H1 (cell line): ENCODE measurements at regions not wholly inside any gene's neighbourhood (a gene's known extent, or its start where the extent isn't known, plus 50 kb on each side); places are given as distances from the start of the nearest gene placed in this dataset.

ENCODE experiments used
- CTCF ChIA-PET: fragments of 300-600 bp; sonication (Branson Sonifier 250); formaldehyde crosslinking; loops from one replicate; lab custom pipeline; 2021; ENCODE audit not compliant: partially characterized antibody; lab: Charles Lee
- POLR2A ChIA-PET: fragments of 300-600 bp; sonication (Branson Sonifier 250); formaldehyde crosslinking; loops from one replicate; lab custom pipeline; 2021; ENCODE audit warnings: inconsistent platforms; ENCODE audit not compliant: partially characterized antibody; lab: Charles Lee
- DNase-seq, 2 experiments: peaks; one replicate each; pipeline versions ENCODE4 v3.0.0 to v3.0.0-alpha.2; 2010 to 2022; ENCODE audit warnings: low spot score in 2 of 2, low read depth in 1 of 2, mixed read lengths in 1 of 2
- FAIRE-seq: peaks from 2 replicates; lab custom pipeline; 2011; peaks lifted over from hg19 to GRCh38; lab: Jason Lieb, UNC
- H2AFZ ChIP-seq: 2 replicates; pipeline ENCODE4 v1.8.1; 2012; ENCODE audit warnings: low read length, inconsistent platforms
- H2AK5ac ChIP-seq: 2 replicates; pipeline ENCODE4 v1.6.1; 2013; ENCODE audit warnings: low read depth, low read length
- H2BK120ac ChIP-seq: replicated peaks from 2 replicates; pipeline ENCODE3; 2013; ENCODE audit warnings: low read depth, low read length, inconsistent platforms
- H2BK12ac ChIP-seq: 2 replicates; pipeline ENCODE4 v1.6.1; 2013; ENCODE audit warnings: low read depth, low read length
- H2BK15ac ChIP-seq: 2 replicates; pipeline ENCODE4 v1.6.1; 2013; ENCODE audit warnings: low read length
- H2BK20ac ChIP-seq: 2 replicates; pipeline ENCODE4 v1.6.1; 2013; ENCODE audit warnings: low read length
- H2BK5ac ChIP-seq: 2 replicates; pipeline ENCODE4 v1.6.1; 2013; ENCODE audit warnings: low read depth, low read length
- H3K14ac ChIP-seq: 2 replicates; pipeline ENCODE4 v1.6.1; 2013; ENCODE audit warnings: inconsistent platforms; ENCODE audit not compliant: insufficient read length
- H3K18ac ChIP-seq: 2 replicates; pipeline ENCODE4 v1.6.1; 2013; ENCODE audit warnings: low read length; ENCODE audit errors: extremely low read depth
- H3K23ac ChIP-seq: 2 replicates; pipeline ENCODE4 v1.6.1; 2013; ENCODE audit warnings: inconsistent platforms; ENCODE audit not compliant: insufficient read length
- H3K23me2 ChIP-seq: 2 replicates; pipeline ENCODE4 v1.6.1; 2013; ENCODE audit warnings: low read depth, low read length
- H3K27ac ChIP-seq: 2 replicates; pipeline ENCODE4 v1.6.1; 2011; ENCODE audit warnings: low read depth, low read length, inconsistent platforms
- H3K27me3 ChIP-seq, 4 experiments: replicated peaks in 1 of 4; 1 replicate in 1 of 4; 2 replicates in 3 of 4; pipeline versions ENCODE4 v1.6.1 to v1.8.1; 2011 to 2013; ENCODE audit warnings: low read length in 3 of 4, mild to moderate bottlenecking in 3 of 4, inconsistent platforms in 2 of 4, mixed read lengths in 2 of 4, moderate library complexity in 1 of 4; ENCODE audit not compliant: control insufficient read depth in 3 of 4, insufficient read depth in 3 of 4; ENCODE audit errors: extremely low read depth in 1 of 4
- H3K36me3 ChIP-seq, 4 experiments: 2 replicates each; pipeline versions ENCODE4 v1.6.1 to v1.8.1; 2011 to 2013; ENCODE audit warnings: mild to moderate bottlenecking in 4 of 4, low read length in 3 of 4, moderate library complexity in 2 of 4, control low read depth in 1 of 4, inconsistent platforms in 1 of 4; ENCODE audit not compliant: insufficient read depth in 4 of 4, control insufficient read depth in 2 of 4
- H3K4ac ChIP-seq: replicated peaks from 2 replicates; pipeline ENCODE3; 2013; ENCODE audit warnings: low read length, low read depth, mixed read lengths, inconsistent platforms; ENCODE audit not compliant: insufficient read length
- H3K4me1 ChIP-seq, 4 experiments: replicated peaks in 1 of 4; 1 replicate in 1 of 4; 2 replicates in 3 of 4; pipeline versions ENCODE4 v1.6.1 to v1.8.1; 2011 to 2013; ENCODE audit warnings: low read length in 3 of 4, inconsistent platforms in 2 of 4, mixed read lengths in 1 of 4; ENCODE audit not compliant: insufficient read depth in 4 of 4, control insufficient read depth in 3 of 4
- H3K4me2 ChIP-seq, 2 experiments: 2 replicates each; pipeline versions ENCODE4 v1.6.1 to v1.8.1; 2011 to 2013; ENCODE audit warnings: low read depth in 2 of 2, low read length in 2 of 2, control low read depth in 1 of 2, inconsistent platforms in 1 of 2, mild to moderate bottlenecking in 1 of 2; ENCODE audit not compliant: insufficient read depth in 1 of 2
- H3K4me3 ChIP-seq, 4 experiments: fragments of 200-600, 300-600 bp in 1 of 4; sonication (generic), shearing (Covaris generic), sonication (Bioruptor Twin) in 1 of 4; 2 replicates each; pipeline versions ENCODE4 v1.5.1 to v1.8.1; 2011 to 2016; ENCODE audit warnings: low read length in 4 of 4, low read depth in 3 of 4, control low read depth in 2 of 4, inconsistent platforms in 2 of 4, mild to moderate bottlenecking in 2 of 4, mixed read lengths in 1 of 4, moderate library complexity in 1 of 4; ENCODE audit not compliant: insufficient read depth in 2 of 4; ENCODE audit errors: extremely low read depth in 1 of 4
- H3K56ac ChIP-seq: replicated peaks from 2 replicates; pipeline ENCODE3; 2013; ENCODE audit warnings: low read depth, mild to moderate bottlenecking, mixed read lengths, low read length, inconsistent platforms; ENCODE audit not compliant: insufficient read length
- H3K79me1 ChIP-seq: 2 replicates; pipeline ENCODE4 v1.6.1; 2013; ENCODE audit warnings: low read depth, low read length, control low read depth
- H3K79me2 ChIP-seq, 2 experiments: 2 replicates each; pipeline versions ENCODE4 v1.6.1 to v1.8.1; 2012 to 2013; ENCODE audit warnings: low read length in 2 of 2, mild to moderate bottlenecking in 2 of 2, inconsistent platforms in 1 of 2; ENCODE audit not compliant: insufficient read depth in 2 of 2, control insufficient read depth in 1 of 2
- H3K9ac ChIP-seq, 4 experiments: replicated peaks in 1 of 4; 1 replicate in 1 of 4; 2 replicates in 3 of 4; pipeline versions ENCODE4 v1.6.1 to v1.8.1; 2011 to 2013; ENCODE audit warnings: low read depth in 3 of 4, low read length in 3 of 4, control low read depth in 2 of 4, mild to moderate bottlenecking in 2 of 4, moderate library complexity in 2 of 4, inconsistent platforms in 1 of 4; ENCODE audit errors: extremely low read depth in 1 of 4
- H3K9me3 ChIP-seq, 2 experiments: 2 replicates each; pipeline versions ENCODE4 v1.6.1 to v1.8.1; 2012 to 2013; ENCODE audit warnings: mild to moderate bottlenecking in 2 of 2, moderate library complexity in 2 of 2, control low read depth in 1 of 2, inconsistent platforms in 1 of 2, low read depth in 1 of 2, low read length in 1 of 2, mixed read lengths in 1 of 2; ENCODE audit not compliant: insufficient read depth in 2 of 2
- H4K20me1 ChIP-seq, 2 experiments: replicated peaks in 1 of 2; 2 replicates each; pipeline versions ENCODE3 to v1.8.1; 2011 to 2013; ENCODE audit warnings: inconsistent platforms in 2 of 2, low read length in 2 of 2, mild to moderate bottlenecking in 1 of 2; ENCODE audit not compliant: insufficient read depth in 2 of 2, control insufficient read depth in 1 of 2
- H4K5ac ChIP-seq: 2 replicates; pipeline ENCODE4 v1.6.1; 2013; ENCODE audit warnings: low read length, low read depth, mixed read lengths, inconsistent platforms; ENCODE audit not compliant: insufficient read length
- H4K8ac ChIP-seq: 2 replicates; pipeline ENCODE4 v1.8.0; 2013; ENCODE audit warnings: mild to moderate bottlenecking, moderate library complexity, low read length, inconsistent platforms; ENCODE audit not compliant: insufficient read depth; ENCODE audit errors: extremely low read depth
- H4K91ac ChIP-seq: replicated peaks from 2 replicates; pipeline ENCODE3; 2013; ENCODE audit warnings: low read length, mixed read lengths, inconsistent platforms; ENCODE audit not compliant: insufficient read length
- ATF2 ChIP-seq: IDR thresholded peaks from 2 replicates; pipeline ENCODE4 v1.6.1; 2012; ENCODE audit warnings: low read length, inconsistent platforms
- BACH1 ChIP-seq: IDR thresholded peaks from 2 replicates; pipeline ENCODE4 v1.6.1; 2012; ENCODE audit warnings: low read length, improper control_type of control experiment
- BRCA1 ChIP-seq: IDR thresholded peaks from 2 replicates; pipeline ENCODE4 v1.6.1; 2012; ENCODE audit warnings: low read depth, low read length, improper control_type of control experiment
- CHD1 ChIP-seq: IDR thresholded peaks from 2 replicates; pipeline ENCODE4 v1.6.1; 2012; ENCODE audit warnings: low read depth, low read length, improper control_type of control experiment
- GTF2F1 ChIP-seq: IDR thresholded peaks from 2 replicates; pipeline ENCODE4 v1.6.1; 2012; ENCODE audit warnings: low read depth, low read length, improper control_type of control experiment, borderline replicate concordance
- HDAC6 ChIP-seq: IDR thresholded peaks from one replicate; pipeline ENCODE4 v1.7.1; 2012; ENCODE audit warnings: low read depth, mild to moderate bottlenecking, inconsistent platforms, low read length, moderate library complexity
- KDM1A ChIP-seq: fragments of 200-600, 300-600 bp; sonication (generic); IDR thresholded peaks from 2 replicates; pipeline ENCODE4 v1.7.1; 2016; ENCODE audit warnings: mild to moderate bottlenecking, low read length, borderline replicate concordance
- RAD21 ChIP-seq, 2 experiments: IDR thresholded peaks in 1 of 2; conservative IDR thresholded peaks in 1 of 2; 2 replicates each; pipeline ENCODE4 v1.6.1; 2011; ENCODE audit warnings: low read depth in 2 of 2, low read length in 2 of 2, improper control_type of control experiment in 1 of 2, inconsistent platforms in 1 of 2, mild to moderate bottlenecking in 1 of 2, moderate library complexity in 1 of 2
- SRF ChIP-seq: IDR thresholded peaks from 2 replicates; pipeline ENCODE4 v1.6.1; 2011; ENCODE audit warnings: mild to moderate bottlenecking, low read depth, low read length, moderate library complexity
- TAF7 ChIP-seq: optimal IDR thresholded peaks from 2 replicates; pipeline ENCODE3; 2011; ENCODE audit warnings: low read depth, mild to moderate bottlenecking, inconsistent platforms, low read length, moderate library complexity, borderline replicate concordance
- TCF12 ChIP-seq: IDR thresholded peaks from 2 replicates; pipeline ENCODE4 v1.6.1; 2011; ENCODE audit warnings: low read depth, mild to moderate bottlenecking, low read length
- WGBS, 2 experiments: shearing (Covaris generic) in 1 of 2; methylation state at CpG; one replicate each; pipeline versions ENCODE4 v1.1.6 to v1.1.7; 2013 to 2015; ENCODE audit warnings: low lambda C conversion rate in 2 of 2, mixed read lengths in 2 of 2, inconsistent platforms in 1 of 2, low coverage in 1 of 2, missing lambda C conversion rate in 1 of 2; ENCODE audit not compliant: insufficient replicate concordance in 2 of 2, insufficient coverage in 1 of 2, insufficient read length in 1 of 2; ENCODE audit errors: extremely low coverage in 1 of 2, missing lambda C conversion rate in 1 of 2; 5-methylcytosine and 5-hydroxymethylcytosine counted together

GRCh38 chr1:29379443-29380073 is 143.2 kb downstream of the PTPRU start:
- Histone ChIP-seq H2AFZ (no peak overlapping the region), H3K4me1 (no peaks in the 10 kb centered on the region; a peak in 1 of 7 replicates), H2BK20ac (no peak overlapping the region), H4K8ac (no peak overlapping the region), H3K56ac (no peak overlapping the region), H3K79me2 (no peaks in the 10 kb centered on the region), H4K5ac (no peak overlapping the region), H3K14ac (no peak overlapping the region), H3K18ac (no peak overlapping the region), H2BK5ac (no peak overlapping the region), H3K9ac (no peak overlapping the region), H3K23ac (no peak overlapping the region), H3K27ac (no peak overlapping the region), H4K91ac (no peak overlapping the region), H3K79me1 (no peaks in the 10 kb centered on the region), H3K27me3 (no peaks in the 10 kb centered on the region), H3K36me3 (no peaks in the 10 kb centered on the region), H2BK120ac (no peak overlapping the region), H3K4me3 (no peak overlapping the region), H2BK15ac (no peak overlapping the region), H3K9me3 (peaks cover 7 to 19% of the 10 kb centered on the region in 2 experiments), H2BK12ac (no peak overlapping the region), H3K4me2 (no peak overlapping the region), H4K20me1 (no peaks in the 10 kb centered on the region), H2AK5ac (no peak overlapping the region), H3K4ac (no peak overlapping the region), H3K23me2 (no peaks in the 10 kb centered on the region)
- peak; percentile 44 to 68 for DNase-seq
- ChIA-PET POLR2A (interaction anchor here (1.0 kb wide), 1 partner anchor 11 kb away, joined by 3 read pairs; no protein-coding TSS in a partner anchor), CTCF (interaction anchor here (0.9 to 2.8 kb wide), 11 partner anchors 9 to 732 kb away, joined by 3 to 14 read pairs (median 4); no protein-coding TSS in a partner anchor)
- WGBS, 2 experiments, result 19% methylated on average over 7 of the region's 7 CpGs; no CpG with 5 or more reads in 1 of the 2 experiments
- FAIRE-seq, result peak; percentile 98
- TF ChIP-seq CHD1 (no peak), BACH1 (no peak), HDAC6 (no peak), SRF (no peak), GTF2F1 (no peak), KDM1A (peak; percentile 69; the same call in 1 of the 2 replicates), TCF12 (0 out of 2 replicates have a peak, but pooled peaks have one; percentile 58), ATF2 (0 out of 2 replicates have a peak, but pooled peaks have one; percentile 26), BRCA1 (no peak), RAD21 (IDR thresholded peaks at IDR 0.05 in 1 of 2, conservative IDR thresholded peaks at IDR 0.05 in 1 of 2; ENCODE audit: low read depth in 2 of 2, low read length in 2 of 2) (peak; percentile 99 to 100), TAF7 (peak; percentile 87)
